NOMO-1 treated with DMSO at 0.1 percent for 48 hours (cell line): ENCODE measurements at regions not wholly inside any gene's neighbourhood (a gene's known extent, or its start where the extent isn't known, plus 50 kb on each side); places are given as distances from the start of the nearest gene placed in this dataset.
"Not testable (repeated sequence)": the region's sequence is repeated elsewhere in the genome, so short reads cannot be mapped to it uniquely, and the experiment has no call there.

ENCODE experiments used
- DNase-seq: peaks from one replicate; lab custom pipeline; 2025; ENCODE audit not compliant: unreplicated experiment; lab: John Stamatoyannopoulos, UW

DNA sequence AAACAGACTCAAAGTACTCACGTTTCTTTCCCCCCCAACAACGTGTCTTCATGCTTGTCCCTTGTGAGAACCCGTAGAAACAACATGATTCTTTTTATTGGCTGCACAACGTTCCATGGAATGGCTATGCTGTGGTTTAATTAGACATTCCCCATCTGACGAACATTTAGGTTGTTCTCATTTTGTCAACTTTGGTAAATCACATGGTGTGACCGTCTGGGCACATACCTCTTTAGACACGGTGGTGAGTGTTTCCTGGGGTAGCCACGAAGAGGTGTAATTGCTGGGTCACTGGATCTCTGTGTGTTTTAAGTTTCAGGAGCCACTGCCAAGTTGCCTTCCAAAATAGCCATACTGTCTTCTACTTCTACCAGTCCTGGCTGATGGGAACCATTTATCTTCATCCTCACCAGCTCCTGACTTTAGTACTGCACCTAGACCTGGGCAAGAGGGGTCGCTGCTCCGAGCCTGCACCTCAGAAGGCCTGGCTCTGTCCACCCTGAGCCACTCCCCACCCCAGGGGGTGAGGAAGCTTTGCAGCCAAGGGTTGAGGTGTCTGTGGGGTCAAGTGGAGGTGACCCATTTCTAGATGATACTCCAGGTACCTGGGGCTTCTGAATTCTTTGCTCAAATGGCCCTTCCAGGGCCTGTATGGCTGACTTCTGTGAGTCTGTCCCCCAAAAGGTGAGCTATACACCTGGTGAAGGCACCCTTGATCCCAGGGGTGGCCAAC lies 84.7 kb downstream of the IRX5 start:
- no peak for DNase-seq

DNA sequence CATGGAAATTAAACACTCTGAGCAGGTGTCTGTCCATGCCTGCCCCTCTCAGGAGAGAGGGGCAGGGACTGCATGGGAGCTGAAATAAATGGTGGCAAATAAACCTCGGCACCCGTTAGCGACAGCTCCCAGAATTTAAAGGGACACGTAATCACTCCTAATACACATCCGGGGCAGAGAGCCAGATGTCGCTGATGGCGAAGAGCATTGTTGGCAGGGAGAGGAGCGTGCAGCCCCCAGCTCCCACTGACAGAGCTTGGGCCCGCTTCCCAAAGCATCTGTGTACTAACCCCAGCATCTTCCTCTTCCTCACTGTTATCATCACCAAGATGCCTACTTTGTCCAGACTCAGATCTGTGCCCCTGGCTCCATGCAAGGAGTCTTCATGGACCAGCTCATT lies 85.8 kb downstream of the IRX5 start:
- no peak for DNase-seq

DNA sequence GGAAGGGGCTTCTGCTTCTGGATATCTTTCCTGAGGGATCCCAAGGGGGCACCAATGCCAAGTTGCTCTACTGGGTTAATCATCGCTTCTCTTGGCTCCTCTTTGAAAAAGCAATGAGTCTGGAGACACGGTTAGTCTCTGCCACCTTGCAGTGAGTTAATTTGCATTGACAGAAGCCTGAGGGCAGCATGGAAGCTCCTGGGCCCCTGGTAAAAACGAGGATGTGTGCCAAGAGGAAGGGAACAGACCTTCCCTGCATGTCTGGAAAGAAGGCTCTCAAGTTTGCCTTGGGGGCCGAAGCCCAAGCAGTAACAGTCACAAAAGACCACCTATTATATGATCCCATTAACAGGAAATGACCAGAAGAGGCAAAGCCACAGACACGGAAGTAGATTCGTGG lies 86.7 kb downstream of the IRX5 start:
- no peak for DNase-seq

DNA sequence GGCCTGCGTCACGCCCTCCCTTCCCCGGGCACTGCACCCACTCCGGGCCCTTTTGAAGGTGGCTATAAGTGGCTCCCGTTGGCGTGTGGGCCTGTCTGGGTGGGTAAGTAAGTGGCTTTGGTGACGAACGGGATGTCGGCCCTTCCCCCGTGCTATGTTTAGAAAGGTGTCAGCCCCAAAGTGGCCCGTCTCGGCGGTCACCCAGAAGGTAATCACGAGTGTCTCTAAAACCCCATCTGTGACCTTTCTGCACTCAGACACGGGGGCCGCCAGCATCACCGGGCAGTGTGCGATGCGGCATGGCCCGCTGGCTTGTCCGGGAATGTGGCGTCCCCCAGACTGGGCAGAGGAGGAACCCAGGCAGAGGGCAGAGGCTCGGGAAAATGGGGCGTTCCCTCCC lies 88.2 kb downstream of the IRX5 start:
- no peak for DNase-seq

DNA sequence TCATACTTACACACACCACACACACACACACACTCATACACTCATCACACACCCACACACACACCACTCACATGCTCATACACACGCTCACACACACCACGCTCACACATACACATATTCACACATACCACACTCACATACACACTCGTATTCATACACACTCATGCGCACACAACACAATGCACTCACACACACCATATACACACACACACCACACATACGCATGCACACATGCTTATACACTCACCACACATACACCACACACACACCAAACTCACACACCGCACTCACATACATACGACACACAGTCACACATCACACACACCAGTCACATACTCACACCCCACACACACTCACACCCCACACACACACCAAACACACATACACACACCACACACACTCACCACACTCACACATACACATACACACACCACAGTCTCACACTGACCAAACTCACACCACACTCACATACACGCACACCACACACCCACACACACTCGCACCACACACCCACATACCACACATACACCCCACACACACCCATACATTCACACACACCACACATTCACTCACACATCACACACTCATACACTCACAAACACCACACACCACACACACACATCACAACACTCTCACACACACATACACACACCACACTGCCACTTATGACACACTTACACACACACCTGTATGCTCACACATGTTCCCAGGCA lies 88.9 kb downstream of the IRX5 start:
- DNase-seq: no peak

- no peak for DNase-seq
Observed at GRCh38 chr16:55021595-55022475, 91.2 kb downstream of the IRX5 start.

GRCh38 chr16:55027260-55027659 lies 96.6 kb downstream of the IRX5 start:
- DNase-seq: not testable (repeated sequence)

- no peak for DNase-seq
Observed at GRCh38 chr16:55029509-55029908, 98.8 kb downstream of the IRX5 start.

DNA sequence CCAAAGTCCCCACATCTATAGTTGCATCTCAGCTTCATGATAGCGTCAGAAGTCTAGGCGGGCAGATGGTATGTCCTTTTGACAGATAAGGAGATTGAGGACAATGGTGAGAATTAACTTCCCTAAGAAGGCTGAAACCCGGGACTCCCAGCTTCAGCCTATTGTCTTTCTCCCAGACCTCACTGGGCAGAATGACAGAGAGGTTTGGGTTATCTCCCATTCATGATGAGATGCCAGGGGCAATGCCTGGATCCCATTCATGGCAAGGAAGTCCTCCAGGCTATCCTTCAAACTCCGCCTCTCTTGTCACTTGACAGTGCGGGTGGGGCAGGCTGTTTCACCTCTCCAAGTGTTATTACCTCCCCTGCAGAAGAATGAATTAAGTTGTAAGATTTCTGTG lies 100.3 kb downstream of the IRX5 start:
- DNase-seq: no peak

DNA sequence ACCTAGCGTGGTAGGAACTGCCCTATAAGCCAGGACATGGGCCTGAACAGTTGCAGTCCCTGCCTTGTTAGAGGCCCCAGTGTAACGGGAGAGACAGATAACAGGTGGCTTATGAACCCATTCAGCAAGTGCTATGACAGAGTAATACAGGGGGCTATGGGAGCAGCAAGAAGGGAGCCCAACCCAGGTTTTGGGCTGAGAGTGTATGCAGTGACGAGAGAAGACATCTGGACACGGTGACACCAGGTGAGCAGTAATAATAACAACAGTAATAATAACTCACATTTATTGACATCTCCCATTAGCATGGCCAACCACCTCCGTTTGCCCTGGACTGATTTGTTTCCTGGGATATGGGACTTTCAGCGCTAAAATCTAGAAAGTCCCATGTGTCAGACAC lies 100.8 kb downstream of the IRX5 start:
- no peak for DNase-seq

- no peak for DNase-seq
Observed at GRCh38 chr16:55033225-55034156, 102.8 kb downstream of the IRX5 start.

DNA sequence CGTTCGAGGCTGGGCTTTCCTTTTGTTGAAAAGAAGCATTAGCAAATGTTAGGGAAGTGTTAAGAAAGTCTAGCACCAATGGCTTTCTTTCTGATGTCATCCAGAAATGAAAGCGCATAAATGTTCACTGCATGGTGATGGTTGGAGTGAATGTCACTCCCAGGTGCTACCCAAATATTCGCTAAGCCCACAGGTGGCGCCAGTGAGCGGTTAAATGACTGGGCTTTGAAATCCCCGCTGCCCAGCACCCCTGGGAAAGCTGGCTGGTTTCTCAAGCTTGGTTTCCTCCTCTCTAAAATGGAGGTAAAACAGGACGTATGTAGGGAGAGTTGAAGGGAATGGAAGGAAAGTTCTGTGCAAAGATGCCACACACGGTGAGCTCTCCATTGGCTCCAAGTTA lies 104.4 kb downstream of the IRX5 start:
- DNase-seq: no peak

DNA sequence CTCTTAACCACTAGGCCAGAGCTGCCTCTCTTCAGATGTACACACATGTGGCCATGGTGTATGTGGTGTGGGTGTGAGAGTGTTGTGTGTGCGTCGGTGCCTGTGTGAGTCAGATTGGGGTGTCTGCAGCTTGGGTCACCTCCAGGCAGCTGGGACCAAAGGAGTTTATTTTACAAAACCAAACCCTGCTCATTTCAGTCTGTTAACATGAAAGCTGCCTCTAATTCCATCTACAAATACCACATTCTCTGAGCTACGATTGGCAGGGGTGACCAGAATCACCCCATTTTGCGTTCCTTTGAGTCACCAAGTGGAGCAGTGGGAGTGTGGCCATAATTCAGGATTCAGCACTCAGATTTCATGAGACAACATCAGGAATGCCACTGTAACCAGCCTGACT lies 105.3 kb downstream of the IRX5 start:
- DNase-seq: no peak

DNA sequence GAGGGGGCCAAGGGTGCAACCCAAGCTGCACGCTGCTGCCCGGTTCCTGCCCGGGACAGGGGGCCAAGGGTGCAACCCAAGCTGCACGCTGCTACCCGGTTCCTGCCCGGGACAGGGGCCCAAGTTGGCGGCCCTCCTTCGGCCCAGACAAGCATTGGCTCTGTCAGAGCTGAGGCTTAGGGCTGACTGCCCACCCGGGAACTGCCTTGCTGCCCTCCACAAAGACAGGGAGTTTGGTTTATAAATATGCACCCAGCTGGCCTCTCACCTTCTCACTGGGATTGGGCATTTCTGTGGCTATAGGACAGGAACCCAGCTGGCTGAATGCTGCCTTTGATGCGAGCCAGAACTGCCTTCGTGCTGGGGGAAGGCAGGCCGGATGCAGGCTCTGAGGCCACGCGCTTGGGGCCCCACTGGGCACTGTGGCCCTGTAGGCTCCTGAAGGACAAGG lies 105.7 kb downstream of the IRX5 start:
- DNase-seq: no peak

- no peak for DNase-seq
Observed at GRCh38 chr16:55037046-55037445, 106.4 kb downstream of the IRX5 start.

DNA sequence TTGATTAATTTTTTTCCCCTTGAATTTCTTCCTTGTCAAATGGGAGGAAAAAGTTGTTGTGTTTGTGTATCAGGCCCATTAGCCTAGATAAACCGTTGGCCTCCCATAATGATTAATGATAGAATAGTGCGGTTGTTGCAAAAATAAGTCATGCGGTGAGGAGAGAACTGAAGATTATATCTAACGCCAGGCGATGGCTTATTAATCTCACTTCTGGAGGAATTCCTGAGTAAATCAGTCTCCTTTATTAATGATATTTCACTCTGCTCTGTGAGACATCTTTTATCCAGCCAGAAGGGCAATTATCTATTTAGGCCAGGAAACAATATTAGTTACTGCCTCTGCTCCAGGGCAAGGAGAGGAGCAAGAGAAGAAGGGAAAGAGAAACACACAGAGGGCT lies 107.3 kb downstream of the IRX5 start:
- DNase-seq: no peak

GRCh38 chr16:55039042-55039441 lies 108.4 kb downstream of the IRX5 start:
- no peak for DNase-seq

DNA sequence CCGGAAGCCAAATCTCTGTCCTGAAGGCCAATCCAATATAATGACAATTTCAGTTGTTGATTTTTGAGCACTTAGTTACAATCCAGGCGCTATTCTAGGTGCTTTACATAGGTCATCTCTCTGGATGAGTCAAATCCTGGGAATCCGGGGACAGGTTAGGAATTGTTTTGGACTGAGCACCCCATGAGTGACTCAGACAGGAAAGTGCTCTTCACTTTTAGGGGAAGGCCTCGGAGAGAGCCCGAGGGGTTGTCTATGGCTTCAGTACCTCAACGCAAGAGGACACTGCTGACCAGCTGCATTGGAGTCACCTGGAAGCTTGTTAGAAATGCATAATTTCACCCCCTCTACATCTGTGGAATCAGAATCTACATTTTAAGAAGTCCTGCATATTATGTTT lies 108.8 kb downstream of the IRX5 start:
- no peak for DNase-seq

DNA sequence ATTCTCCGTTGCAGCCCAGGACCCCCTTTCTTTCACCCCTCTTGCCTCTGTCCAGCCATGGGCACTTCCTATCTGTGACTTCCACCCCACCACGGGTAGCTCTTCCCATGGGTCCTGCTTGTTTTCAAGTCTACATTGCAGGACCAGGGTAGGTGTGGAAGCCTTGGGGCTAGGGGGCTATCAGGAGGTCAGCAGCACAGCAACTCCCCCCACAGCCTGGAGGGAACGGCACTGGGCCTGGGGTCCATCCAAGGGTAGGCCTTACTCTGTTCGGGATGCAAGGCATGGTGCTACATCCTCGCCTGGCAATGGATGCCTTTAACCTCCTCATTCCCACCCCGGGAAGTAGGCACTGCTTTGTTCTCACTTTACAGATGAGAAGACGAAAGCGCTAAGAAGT lies 109.3 kb downstream of the IRX5 start:
- no peak for DNase-seq

DNA sequence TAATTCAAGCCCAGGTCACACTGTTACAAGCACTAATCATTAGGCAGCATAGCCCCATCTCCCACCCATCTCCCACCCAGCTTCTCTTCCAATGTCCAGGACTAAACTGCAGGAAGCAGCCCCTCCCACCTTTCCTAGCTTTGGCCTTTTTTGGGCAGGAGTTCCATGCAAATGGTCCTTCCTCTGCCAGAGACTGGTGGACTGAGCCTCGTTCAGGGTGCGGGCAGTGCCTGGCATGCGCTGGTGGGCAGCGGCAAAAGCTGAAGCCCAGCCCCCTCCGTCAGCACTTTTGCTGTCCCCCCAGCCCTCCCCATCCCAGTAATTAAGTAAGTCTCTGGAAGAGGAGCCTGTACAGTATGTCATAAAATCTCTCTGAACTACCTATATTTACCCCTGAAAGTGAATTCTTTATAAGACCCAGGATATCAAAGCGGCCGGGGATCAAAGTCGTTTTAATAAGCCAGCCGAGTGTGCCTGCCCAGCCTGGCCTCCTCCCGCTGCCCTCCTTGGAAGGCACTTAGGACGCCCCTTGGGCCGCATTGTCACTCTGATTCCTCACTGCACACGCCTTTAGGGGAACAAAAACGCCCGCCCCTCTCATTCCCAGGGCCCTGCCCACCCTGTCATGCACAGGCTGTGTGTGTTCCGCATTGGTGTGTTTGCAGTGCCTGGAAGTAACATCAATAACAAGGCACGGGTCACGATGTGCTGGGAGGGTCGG lies 109.9 kb downstream of the IRX5 start:
- no peak for DNase-seq
